GM18867 (cell line): ENCODE measurements at regions not wholly inside any gene's neighbourhood (a gene's known extent, or its start where the extent isn't known, plus 50 kb on each side); places are given as distances from the start of the nearest gene placed in this dataset.

ENCODE experiments used
- ATAC-seq: cut with Tn5 transposase; IDR thresholded peaks from one replicate; pipeline ENCODE4 v1.9.1; 2021; ENCODE audit warnings: mild to moderate bottlenecking, moderate library complexity; ENCODE audit not compliant: unreplicated experiment

- no peak for ATAC-seq
Measured at GRCh38 chr11:30741039-30741550, 154.9 kb upstream of the MPPED2 start.

- ATAC-seq: no peak
Measured at GRCh38 chr11:30740091-30740490, 153.9 kb upstream of the MPPED2 start.

- no peak for ATAC-seq
Measured at GRCh38 chr11:30735946-30736345, 149.8 kb upstream of the MPPED2 start.

DNA sequence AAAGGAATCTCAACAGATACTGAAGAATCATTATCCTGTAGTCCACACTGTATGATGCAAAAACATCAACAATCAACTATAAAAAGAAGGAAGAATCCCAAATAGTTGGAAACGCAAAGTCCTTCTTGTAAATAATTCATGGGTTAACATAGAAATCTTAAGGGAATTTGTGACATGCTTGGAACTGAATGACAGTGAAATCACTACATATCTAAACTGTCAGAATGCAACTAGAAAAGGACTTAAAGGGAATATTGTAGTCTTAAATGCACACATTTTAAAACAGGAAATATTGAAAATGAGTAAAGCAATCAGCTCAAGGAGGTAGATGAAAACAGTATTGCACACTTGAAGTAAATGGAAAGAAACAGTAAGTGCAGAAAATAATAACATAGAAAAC, 147.6 kb upstream of the MPPED2 start:
- no peak for ATAC-seq

GRCh38 chr11:30730011-30730410, 143.9 kb upstream of the MPPED2 start:
- ATAC-seq: no peak

- ATAC-seq: no peak
Measured at GRCh38 chr11:30729187-30729713, 143.1 kb upstream of the MPPED2 start.

DNA sequence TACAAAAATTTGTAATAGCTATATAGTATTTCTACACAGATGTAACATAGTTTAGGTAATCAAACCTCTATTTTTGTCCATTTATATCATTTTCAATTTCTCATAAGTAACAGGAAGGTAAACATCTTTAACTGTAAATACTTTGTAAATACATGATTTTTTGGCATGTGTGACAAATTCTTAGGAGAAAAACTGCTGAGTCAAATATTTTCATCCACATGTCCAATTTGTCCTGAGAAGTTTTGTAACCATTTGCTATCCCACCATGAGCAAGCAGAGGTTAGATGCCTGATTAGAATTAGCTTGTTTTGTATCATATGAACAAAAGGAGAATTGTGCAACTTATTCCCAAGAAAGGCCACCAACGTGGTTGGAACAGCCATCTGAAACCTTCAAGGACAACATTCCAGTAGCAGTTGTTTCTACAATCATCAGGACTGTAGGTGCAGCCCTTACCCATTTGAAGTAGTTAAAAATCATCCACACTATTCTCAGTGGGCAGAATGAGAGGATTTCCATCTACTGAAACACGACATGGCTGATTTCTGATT, 139.6 kb upstream of the MPPED2 start:
- no peak for ATAC-seq

GRCh38 chr11:30724274-30724673, 138.1 kb upstream of the MPPED2 start:
- no peak for ATAC-seq

- no peak for ATAC-seq
Measured at GRCh38 chr11:30719371-30719770, 133.2 kb upstream of the MPPED2 start.

DNA sequence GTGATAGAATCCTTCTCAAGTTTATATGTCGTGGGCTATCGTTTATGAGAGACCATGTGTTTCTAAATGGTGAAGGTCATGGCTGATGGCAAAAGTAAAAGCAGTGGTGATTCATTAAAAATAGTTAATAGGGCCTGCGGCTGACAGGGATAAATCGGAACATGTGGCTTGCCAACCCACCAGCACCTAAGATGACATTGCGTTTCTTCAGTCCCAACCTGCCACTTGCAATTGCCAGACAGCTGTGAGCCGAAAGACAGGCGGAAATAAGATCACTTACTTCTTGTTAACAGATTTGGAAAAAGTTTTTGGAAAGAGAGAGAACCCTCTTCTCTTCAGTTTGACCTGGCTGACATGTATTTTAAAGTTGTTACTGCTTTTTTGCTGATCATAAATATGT, 131.5 kb upstream of the MPPED2 start:
- no peak for ATAC-seq

- no peak for ATAC-seq
Measured at GRCh38 chr11:30717009-30717408, 130.9 kb upstream of the MPPED2 start.

DNA sequence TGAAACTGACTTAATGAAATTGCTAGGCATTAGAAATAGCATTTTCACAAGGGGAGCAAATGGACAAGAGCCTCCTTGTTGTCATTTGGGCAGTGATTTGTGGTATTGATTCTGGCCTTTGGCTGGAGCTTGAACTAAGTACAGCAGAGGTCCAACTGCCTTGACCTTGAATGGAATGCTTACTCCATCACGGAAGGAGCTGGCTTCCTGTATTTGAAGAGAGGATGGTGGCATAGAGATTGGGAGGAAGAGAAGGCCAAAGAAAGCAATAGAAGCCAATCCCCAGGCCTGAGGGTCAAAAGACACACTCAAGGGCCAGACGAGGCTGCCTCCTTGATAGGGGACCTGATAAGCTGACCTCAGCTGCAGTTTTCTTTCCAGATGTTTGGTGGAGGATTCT, 126.6 kb upstream of the MPPED2 start:
- ATAC-seq: no peak

DNA sequence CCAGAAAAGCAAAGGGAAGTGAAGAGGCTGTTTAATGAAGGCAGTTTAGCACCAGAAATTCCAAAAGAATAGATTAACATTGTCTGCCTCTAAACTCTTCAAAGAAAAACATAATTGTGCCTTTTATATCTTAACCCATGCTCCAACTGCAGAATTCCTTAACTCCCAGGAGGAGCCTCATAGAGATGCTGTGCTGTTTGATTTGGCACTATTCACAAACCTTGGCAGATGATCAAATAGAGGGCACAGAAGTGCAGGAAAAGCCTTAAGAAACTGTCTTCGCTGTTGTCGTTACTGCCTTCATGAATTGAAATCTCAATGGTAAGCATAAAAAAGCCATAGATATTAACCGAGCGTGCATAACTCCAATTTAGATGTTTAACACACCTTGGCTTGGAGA, 124.1 kb upstream of the MPPED2 start:
- ATAC-seq: no peak

- no peak for ATAC-seq
Measured at GRCh38 chr11:30707110-30707509, 121.0 kb upstream of the MPPED2 start.

DNA sequence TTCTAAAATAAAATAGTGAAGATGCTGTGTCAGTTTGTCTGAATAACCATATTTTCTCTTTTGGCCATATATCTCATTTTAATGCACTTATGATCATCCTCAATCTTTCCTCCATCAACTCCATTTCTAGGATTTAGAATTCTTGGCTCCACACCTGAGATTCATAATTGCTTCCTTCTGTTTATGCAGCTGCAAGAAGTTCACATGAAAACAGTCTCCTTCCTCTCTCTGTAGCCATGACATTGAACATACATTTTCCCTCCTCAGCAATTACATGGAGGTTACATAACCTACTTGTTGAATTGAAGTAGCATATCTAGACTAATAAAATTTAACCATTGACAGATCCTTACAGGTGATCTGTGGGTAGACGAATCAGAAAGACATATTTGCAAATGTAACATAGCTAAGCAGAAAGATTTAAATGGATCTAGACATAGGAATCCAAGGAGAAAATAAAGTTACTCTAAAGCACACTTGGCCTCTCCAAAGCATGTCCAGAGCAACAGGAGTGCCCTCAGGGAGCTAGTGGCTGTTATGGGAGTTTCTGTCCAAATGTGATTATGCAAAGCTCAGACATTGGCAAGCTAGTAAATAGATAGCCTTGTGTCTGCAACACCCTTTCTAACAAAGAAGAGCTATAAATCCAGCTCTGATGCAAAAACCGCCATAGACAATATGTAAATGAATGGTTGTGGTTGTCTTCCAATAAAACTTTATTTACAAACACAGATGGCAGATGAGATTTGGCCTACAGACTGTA, 119.9 kb upstream of the MPPED2 start:
- no peak for ATAC-seq

DNA sequence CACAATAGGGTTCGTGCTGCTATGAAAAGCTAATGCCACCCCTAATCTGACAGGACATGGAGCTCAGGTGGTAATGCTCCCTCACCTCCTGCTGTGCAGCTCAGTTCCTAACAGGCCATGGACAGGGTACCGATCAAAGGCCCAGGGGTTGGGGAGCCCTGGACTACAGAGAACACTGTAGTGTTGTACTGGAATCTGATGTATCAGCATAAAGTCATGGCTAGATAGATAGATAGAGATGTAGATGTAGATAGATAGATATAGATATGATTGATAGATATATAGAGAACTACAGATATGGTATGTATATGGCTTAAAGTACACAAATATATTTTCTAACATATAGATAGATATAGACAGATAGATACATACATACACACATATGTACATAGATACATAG, 112.3 kb upstream of the MPPED2 start:
- no peak for ATAC-seq

- no peak for ATAC-seq
Measured at GRCh38 chr11:30697032-30697431, 110.9 kb upstream of the MPPED2 start.

- no peak for ATAC-seq
Measured at GRCh38 chr11:30684772-30685171, 98.6 kb upstream of the MPPED2 start.

DNA sequence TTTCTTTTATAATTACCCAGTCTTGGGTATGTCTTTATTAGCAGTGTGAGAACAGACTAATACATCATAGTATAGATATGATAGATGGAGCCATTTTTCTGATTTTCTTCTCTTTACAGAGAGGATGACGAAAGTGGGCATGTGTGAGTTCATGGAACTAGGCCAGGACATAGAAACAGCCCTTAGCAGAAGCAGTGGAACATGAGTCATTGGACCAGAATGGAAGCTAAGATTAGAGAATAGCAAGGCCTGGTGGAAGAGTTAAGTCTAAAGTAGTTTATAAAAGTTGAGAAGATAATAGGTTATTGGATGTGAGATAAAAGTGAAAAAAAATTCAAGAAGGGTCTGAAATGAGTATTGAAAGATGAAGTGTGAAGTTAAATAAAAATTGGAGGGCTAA, 97.0 kb upstream of the MPPED2 start:
- no peak for ATAC-seq

DNA sequence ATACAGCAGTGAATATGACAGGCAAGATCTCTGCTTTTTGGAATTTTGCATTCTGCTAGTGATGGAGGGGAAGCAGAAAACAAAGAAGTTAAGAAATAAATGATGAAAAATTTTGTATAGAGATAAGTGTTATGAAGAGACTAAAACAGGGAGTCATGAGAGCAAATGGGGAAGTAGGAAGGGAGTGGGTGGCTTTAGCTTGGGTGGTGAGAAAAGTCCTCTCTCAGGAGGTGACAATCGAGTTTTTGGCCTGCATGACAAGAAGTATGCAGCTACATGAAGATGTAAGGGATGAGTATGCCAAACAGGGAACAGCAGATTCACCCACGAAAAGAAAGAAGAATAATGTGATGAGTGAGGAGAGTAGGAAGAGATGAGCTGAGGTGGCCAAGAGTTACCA, 80.7 kb upstream of the MPPED2 start:
- peak; percentile 52 for ATAC-seq

- no peak for ATAC-seq
Measured at GRCh38 chr11:30665067-30665466, 78.9 kb upstream of the MPPED2 start.

DNA sequence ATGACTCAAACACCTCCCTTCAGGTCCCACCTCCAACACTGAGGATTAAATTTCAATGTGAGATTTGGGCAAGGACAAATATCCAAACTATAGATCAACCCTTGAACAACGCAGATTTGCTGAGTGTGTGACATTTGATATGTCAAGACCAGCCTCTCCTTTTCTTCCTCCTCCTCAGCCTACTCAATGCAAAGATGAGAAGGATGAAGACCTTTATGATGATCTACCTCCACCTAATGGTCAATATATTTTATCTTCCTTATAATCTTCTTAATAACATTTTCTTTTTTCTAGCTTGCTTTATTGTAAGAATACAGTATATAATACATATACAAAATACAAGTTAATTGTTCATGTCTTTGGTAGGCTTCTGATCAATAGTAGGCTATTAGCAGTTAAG, 67.5 kb upstream of the MPPED2 start:
- no peak for ATAC-seq
